ENCODE measurements at regions not wholly inside any gene's neighbourhood (a gene's known extent, or its start where the extent isn't known, plus 50 kb on each side); places are given as distances from the start of the nearest gene placed in this dataset.
A peak's percentile ranks its signal among the peaks of the same experiment; 100 is the strongest.

- Mint-ChIP-seq H3K9me3 (peaks cover 0 to 6% (median 0%) of the 10 kb centered on the region in 8 donors), H3K4me3 (no peak overlapping the region), H3K27ac (no peak overlapping the region), H3K27me3 (no peaks in the 10 kb centered on the region), H3K36me3 (no peaks in the 10 kb centered on the region), H3K4me1 (peaks cover 0 to 3% (median 0%) of the 10 kb centered on the region in 4 donors)
- DNase-seq, result no peak
- H3K4me3 ChIP-seq (ENCODE audit: low read length in 2 of 2), result no peak overlapping the region
- H3K27ac ChIP-seq (ENCODE audit: low read depth, low read length), result no peak overlapping the region
- H3K27me3 ChIP-seq (ENCODE audit: insufficient read depth, low read length), result no peaks in the 10 kb centered on the region
- POLR2A ChIA-PET (ENCODE audit: partially characterized antibody), result no interaction called here
- no peaks in the 10 kb centered on the region for H3K36me3 ChIP-seq (ENCODE audit: insufficient read depth, low read length)
- CTCF ChIA-PET (ENCODE audit: partially characterized antibody), result interaction anchor here (1.4 kb wide), 1 partner anchor 17 kb away, joined by 3 read pairs; no protein-coding TSS in a partner anchor
- H3K9me3 ChIP-seq (ENCODE audit: control insufficient read depth in 1 of 2, low read length in 2 of 2), result no peaks in the 10 kb centered on the region
- intact Hi-C loops (cut with micrococcal nuclease), result no loop called here
- H3K4me1 ChIP-seq (ENCODE audit: insufficient read depth, low read length), result no peaks in the 10 kb centered on the region
These were observed 131.0 kb downstream of the CEP57L1 start for GRCh38 chr6:109226353-109226752.

- no peak for DNase-seq
- Histone ChIP-seq H3K36me3 (ENCODE audit: insufficient read depth, low read length) (no peaks in the 10 kb centered on the region), H3K4me1 (ENCODE audit: insufficient read depth, low read length) (peaks cover 1% of the 10 kb centered on the region), H3K9me3 (ENCODE audit: control insufficient read depth in 1 of 2, low read length in 2 of 2) (no peaks in the 10 kb centered on the region), H3K27me3 (ENCODE audit: insufficient read depth, low read length) (no peaks in the 10 kb centered on the region), H3K27ac (ENCODE audit: low read depth, low read length) (no peak overlapping the region), H3K4me3 (ENCODE audit: low read length in 2 of 2) (no peak overlapping the region)
- Mint-ChIP-seq H3K36me3 (no peaks in the 10 kb centered on the region), H3K9me3 (peaks cover 0 to 6% (median 0%) of the 10 kb centered on the region in 8 donors), H3K27me3 (no peaks in the 10 kb centered on the region), H3K4me3 (no peak overlapping the region), H3K4me1 (peaks cover 1 to 5% (median 2%) of the 10 kb centered on the region in 4 donors), H3K27ac (no peak overlapping the region)
- POLR2A ChIA-PET (ENCODE audit: partially characterized antibody), result no interaction called here
- CTCF ChIA-PET (ENCODE audit: partially characterized antibody), result interaction anchor here (1.4 kb wide), 1 partner anchor 17 kb away, joined by 3 read pairs; no protein-coding TSS in a partner anchor
- intact Hi-C loops (cut with micrococcal nuclease), result no loop called here
These were observed 130.6 kb downstream of the CEP57L1 start for GRCh38 chr6:109225946-109226345.

DNA sequence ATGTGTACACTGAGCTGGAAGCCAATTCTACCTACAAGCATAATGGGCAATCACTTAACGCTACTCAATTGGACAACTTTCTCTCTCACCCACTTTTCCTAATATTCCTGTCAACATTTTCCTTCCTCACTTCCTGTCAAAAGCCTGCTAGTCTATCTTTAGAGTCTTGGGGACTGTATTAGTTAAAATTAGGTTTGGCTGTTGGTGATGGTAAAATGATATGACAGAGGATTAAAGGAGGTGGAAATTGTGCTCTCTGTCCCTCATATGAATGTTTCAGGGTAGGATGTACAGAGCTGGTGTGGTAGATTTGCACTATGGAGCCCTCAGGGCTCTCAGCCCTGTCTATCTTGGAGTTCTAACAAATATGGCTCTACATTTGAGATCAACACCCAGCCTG lies 129.7 kb downstream of the CEP57L1 start:
- H3K4me1 Mint-ChIP-seq, result peaks cover 9 to 12% (median 12%) of the 10 kb centered on the region in 4 donors
- no peak for DNase-seq
- no peak overlapping the region for H3K27ac Mint-ChIP-seq
- ChIA-PET POLR2A (ENCODE audit: partially characterized antibody) (no interaction called here), CTCF (ENCODE audit: partially characterized antibody) (interaction anchor here (1.2 kb wide), 1 partner anchor 16 kb away, joined by 3 read pairs; no protein-coding TSS in a partner anchor)
- intact Hi-C loops (cut with micrococcal nuclease), result no loop called here
- no peak overlapping the region for H3K27ac ChIP-seq (ENCODE audit: low read depth, low read length)
- no peaks in the 10 kb centered on the region for H3K9me3 ChIP-seq (ENCODE audit: control insufficient read depth in 1 of 2, low read length in 2 of 2)
- no peaks in the 10 kb centered on the region for H3K27me3 Mint-ChIP-seq
- H3K36me3 ChIP-seq (ENCODE audit: insufficient read depth, low read length), result no peaks in the 10 kb centered on the region
- no peak overlapping the region for H3K4me3 ChIP-seq (ENCODE audit: low read length in 2 of 2)
- peaks cover 0 to 6% (median 0%) of the 10 kb centered on the region in 8 donors for H3K9me3 Mint-ChIP-seq
- H3K4me1 ChIP-seq (ENCODE audit: insufficient read depth, low read length), result peaks cover 7% of the 10 kb centered on the region
- H3K4me3 Mint-ChIP-seq, result no peak overlapping the region
- H3K36me3 Mint-ChIP-seq, result no peaks in the 10 kb centered on the region
- no peaks in the 10 kb centered on the region for H3K27me3 ChIP-seq (ENCODE audit: insufficient read depth, low read length)

GRCh38 chr6:109224107-109224875 lies 129.0 kb downstream of the CEP57L1 start:
- peak overlapping the region in 1 of 7 donors; percentile 16 for H3K27ac Mint-ChIP-seq
- POLR2A ChIA-PET (ENCODE audit: partially characterized antibody), result no interaction called here

GRCh38 chr6:109222848-109223247 lies 127.5 kb downstream of the CEP57L1 start:
- H3K36me3 ChIP-seq (ENCODE audit: insufficient read depth, low read length), result no peaks in the 10 kb centered on the region
- H3K4me3 ChIP-seq (ENCODE audit: low read length in 2 of 2), result no peak overlapping the region
- H3K27ac Mint-ChIP-seq, result no peak overlapping the region
- POLR2A ChIA-PET (ENCODE audit: partially characterized antibody), result no interaction called here
- no peaks in the 10 kb centered on the region for H3K9me3 ChIP-seq (ENCODE audit: control insufficient read depth in 1 of 2, low read length in 2 of 2)
- H3K27me3 ChIP-seq (ENCODE audit: insufficient read depth, low read length), result no peaks in the 10 kb centered on the region
- no peak overlapping the region for H3K27ac ChIP-seq (ENCODE audit: low read depth, low read length)
- CTCF ChIA-PET (ENCODE audit: partially characterized antibody), result no interaction called here
- intact Hi-C loops (cut with micrococcal nuclease), result no loop called here
- H3K36me3 Mint-ChIP-seq, result no peaks in the 10 kb centered on the region
- no peak for DNase-seq
- H3K9me3 Mint-ChIP-seq, result peaks cover 0 to 6% (median 0%) of the 10 kb centered on the region in 8 donors
- H3K4me1 ChIP-seq (ENCODE audit: insufficient read depth, low read length), result peaks cover 7% of the 10 kb centered on the region
- peaks cover 9 to 16% (median 12%) of the 10 kb centered on the region in 4 donors for H3K4me1 Mint-ChIP-seq
- no peak overlapping the region for H3K4me3 Mint-ChIP-seq
- peaks cover 0 to under 1% of the 10 kb centered on the region in 2 donors for H3K27me3 Mint-ChIP-seq

More at GRCh38 chr6:109224107-109224875, 129.0 kb downstream of the CEP57L1 start:
- Mint-ChIP-seq H3K36me3 (no peaks in the 10 kb centered on the region), H3K27me3 (no peaks in the 10 kb centered on the region), H3K9me3 (peaks cover 0 to 6% (median 0%) of the 10 kb centered on the region in 8 donors), H3K4me3 (no peak overlapping the region), H3K4me1 (peaks cover 9 to 16% (median 12%) of the 10 kb centered on the region in 4 donors)
- intact Hi-C loops (cut with micrococcal nuclease), result no loop called here
- H3K9me3 ChIP-seq (ENCODE audit: control insufficient read depth in 1 of 2, low read length in 2 of 2), result no peaks in the 10 kb centered on the region
- no peak for DNase-seq
- CTCF ChIA-PET (ENCODE audit: partially characterized antibody), result interaction anchor here (1.2 kb wide), 1 partner anchor 17 kb away, joined by 3 read pairs; no protein-coding TSS in a partner anchor
- no peaks in the 10 kb centered on the region for H3K36me3 ChIP-seq (ENCODE audit: insufficient read depth, low read length)
- H3K27me3 ChIP-seq (ENCODE audit: insufficient read depth, low read length), result no peaks in the 10 kb centered on the region
- no peak overlapping the region for H3K4me3 ChIP-seq (ENCODE audit: low read length in 2 of 2)
- peaks cover 7% of the 10 kb centered on the region for H3K4me1 ChIP-seq (ENCODE audit: insufficient read depth, low read length)
- no peak overlapping the region for H3K27ac ChIP-seq (ENCODE audit: low read depth, low read length)

DNA sequence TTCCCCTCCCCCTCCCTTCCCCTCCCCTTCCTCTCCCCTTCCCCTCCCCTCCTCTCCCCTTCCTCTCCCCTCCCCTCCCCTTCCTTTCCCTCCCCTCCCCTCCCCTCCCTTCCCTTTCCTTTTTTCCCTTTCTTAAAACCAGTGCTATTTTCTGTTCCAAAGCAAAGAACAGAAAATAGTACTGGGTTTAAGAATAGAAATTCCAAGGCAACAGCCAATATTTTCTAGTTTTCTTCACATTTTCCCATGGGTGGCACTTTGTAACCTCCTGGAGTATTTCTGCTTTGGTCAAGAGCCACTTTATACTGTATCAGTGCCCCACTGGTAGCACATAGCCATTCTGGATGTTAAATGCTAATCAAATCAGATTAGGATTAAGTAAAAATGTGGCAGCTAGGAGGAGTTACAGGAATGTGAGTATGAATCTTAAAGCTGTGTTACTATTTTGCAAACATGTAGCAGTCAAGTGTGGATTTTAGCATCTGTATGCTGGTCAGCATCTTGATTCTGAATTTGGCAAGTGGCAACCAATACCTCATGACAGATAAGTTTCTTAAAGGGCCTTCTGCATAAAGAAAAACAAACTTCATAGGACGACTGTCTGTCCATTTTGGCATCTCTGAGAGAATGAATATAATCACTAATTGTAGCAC lies 126.4 kb downstream of the CEP57L1 start:
- H3K4me1 ChIP-seq (ENCODE audit: insufficient read depth, low read length), result peaks cover 7% of the 10 kb centered on the region
- no peak overlapping the region for H3K4me3 ChIP-seq (ENCODE audit: low read length in 2 of 2)
- ChIA-PET CTCF (ENCODE audit: partially characterized antibody) (no interaction called here), POLR2A (ENCODE audit: partially characterized antibody) (no interaction called here)
- peaks cover 0 to 6% (median 0%) of the 10 kb centered on the region in 8 donors for H3K9me3 Mint-ChIP-seq
- no peaks in the 10 kb centered on the region for H3K27me3 ChIP-seq (ENCODE audit: insufficient read depth, low read length)
- peaks cover 9 to 16% (median 12%) of the 10 kb centered on the region in 4 donors for H3K4me1 Mint-ChIP-seq
- H3K27ac ChIP-seq (ENCODE audit: low read depth, low read length), result no peak overlapping the region
- H3K27ac Mint-ChIP-seq, result peak overlapping the region in 1 of 7 donors; percentile 7
- no peak for DNase-seq
- intact Hi-C loops (cut with micrococcal nuclease), result no loop called here
- H3K36me3 ChIP-seq (ENCODE audit: insufficient read depth, low read length), result no peaks in the 10 kb centered on the region
- H3K9me3 ChIP-seq (ENCODE audit: control insufficient read depth in 1 of 2, low read length in 2 of 2), result no peaks in the 10 kb centered on the region
- H3K4me3 Mint-ChIP-seq, result no peak overlapping the region
- no peaks in the 10 kb centered on the region for H3K36me3 Mint-ChIP-seq
- H3K27me3 Mint-ChIP-seq, result peaks cover 5 to 6% of the 10 kb centered on the region in 2 donors
